HCT116 (cell line): ENCODE measurements at regions not wholly inside any gene's neighbourhood (a gene's known extent, or its start where the extent isn't known, plus 50 kb on each side); places are given as distances from the start of the nearest gene placed in this dataset.

Source experiments
- ATAC-seq: fragments of 200-7000 bp; cut with Tn5 transposase; 2 replicates; pipeline ENCODE4 v1.9.1; 2020; ENCODE audit warnings: mild to moderate bottlenecking, moderate library complexity
- BruUV-seq: library from RNA; stranded (reverse); fragments of 400-500 nt; replicated peaks from 2 replicates; lab custom pipeline; 2021; lab: Mats Ljungman, UMichigan
- CTCF ChIA-PET: fragments of 300-600 bp; sonication (Branson Sonifier 250); formaldehyde crosslinking; loops from one replicate; lab custom pipeline; 2021; ENCODE audit warnings: antibody characterized with exemption; lab: Charles Lee
- POLR2A ChIA-PET: fragments of 300-600, 350-600 bp; sonication (Branson Sonifier 250); formaldehyde crosslinking; loops from one replicate; lab custom pipeline; 2021; ENCODE audit warnings: antibody characterized with exemption; lab: Charles Lee
- RAD21 ChIA-PET, 2 experiments: fragments of 300-600 bp; sonication (Branson Sonifier 250); formaldehyde crosslinking; loops; one replicate each; lab custom pipeline; 2023; ENCODE audit warnings: low total read pairs in 2 of 2; ENCODE audit not compliant: uncharacterized antibody in 2 of 2, unreplicated experiment in 2 of 2, low non-redundant PET in 1 of 2; lab: Charles Lee
- DNase-seq: peaks from one replicate; pipeline ENCODE4 v3.0.0-alpha.2; 2010; ENCODE audit warnings: low read depth, low spot score
- H2AFZ ChIP-seq: fragments of 200-600 bp; shearing (Covaris generic), sonication (generic); 2 replicates; pipeline ENCODE4 v1.6.1; 2017; ENCODE audit warnings: low read depth, mixed run types, mixed read lengths, antibody characterized with exemption, low read length; ENCODE audit not compliant: poor library complexity, severe bottlenecking
- H3K27ac ChIP-seq: 2 replicates; pipeline ENCODE4 v1.5.1; 2012; ENCODE audit warnings: low read depth, low read length
- H3K27me3 ChIP-seq: fragments of 200-600 bp; sonication (generic); 2 replicates; pipeline ENCODE4 v1.6.1; 2016; ENCODE audit warnings: mixed run types, low read length, mixed read lengths; ENCODE audit not compliant: insufficient read depth
- H3K36me3 ChIP-seq, 2 experiments: fragments of 200-500 bp in 1 of 2; fragments of 200-600 bp in 1 of 2; sonication (Bioruptor generic) in 1 of 2; sonication (generic) in 1 of 2; 2 replicates each; pipeline versions ENCODE4 v1.5.1 to v1.6.1; 2014 to 2016; ENCODE audit warnings: low read length in 2 of 2, inconsistent platforms in 1 of 2, mixed read lengths in 1 of 2, mixed run types in 1 of 2; ENCODE audit not compliant: insufficient read depth in 2 of 2, control insufficient read depth in 1 of 2
- H3K4me1 ChIP-seq, 2 experiments: fragments of 200-600 bp in 1 of 2; sonication (generic) in 1 of 2; 2 replicates each; pipeline versions ENCODE4 v1.5.1 to v1.6.1; 2012 to 2017; ENCODE audit warnings: low read length in 2 of 2, inconsistent platforms in 1 of 2, mild to moderate bottlenecking in 1 of 2, mixed read lengths in 1 of 2, mixed run types in 1 of 2, moderate library complexity in 1 of 2; ENCODE audit not compliant: insufficient read depth in 2 of 2, control insufficient read depth in 1 of 2
- H3K4me2 ChIP-seq: fragments of 200-600 bp; sonication (generic); 2 replicates; pipeline ENCODE4 v1.6.1; 2017; ENCODE audit warnings: mixed run types, low read length, mixed read lengths
- H3K4me3 ChIP-seq, 2 experiments: fragments of 200-600 bp in 1 of 2; sonication (generic) in 1 of 2; replicated peaks in 1 of 2; 2 replicates each; pipeline ENCODE4 v1.5.1; 2011 to 2016; ENCODE audit warnings: low read length in 2 of 2, control low read depth in 1 of 2, low read depth in 1 of 2, mild to moderate bottlenecking in 1 of 2, mixed read lengths in 1 of 2, mixed run types in 1 of 2
- H3K79me2 ChIP-seq: fragments of 200-600 bp; sonication (generic); 2 replicates; pipeline ENCODE4 v1.6.1; 2017; ENCODE audit warnings: mild to moderate bottlenecking, mixed run types, low read length, moderate library complexity, mixed read lengths; ENCODE audit not compliant: insufficient read depth
- H3K9ac ChIP-seq: fragments of 200-600 bp; sonication (generic); 2 replicates; pipeline ENCODE4 v1.6.1; 2016; ENCODE audit warnings: low read length, mixed read lengths
- H3K9me2 ChIP-seq: fragments of 200-600 bp; sonication (generic), shearing (Covaris generic); 2 replicates; pipeline ENCODE4 v1.6.1; 2017; ENCODE audit warnings: mixed run types, mild to moderate bottlenecking, moderate library complexity; ENCODE audit not compliant: insufficient read depth
- H3K9me3 ChIP-seq, 2 experiments: fragments of 200-500 bp in 1 of 2; fragments of 200-600 bp in 1 of 2; sonication (Bioruptor generic) in 1 of 2; sonication (generic) in 1 of 2; 2 replicates each; pipeline ENCODE4 v1.6.1; 2014 to 2017; ENCODE audit warnings: low read length in 2 of 2, mixed read lengths in 2 of 2, inconsistent platforms in 1 of 2, low read depth in 1 of 2, mild to moderate bottlenecking in 1 of 2, mixed run types in 1 of 2, moderate library complexity in 1 of 2; ENCODE audit not compliant: control insufficient read depth in 1 of 2, insufficient read depth in 1 of 2
- H4K20me1 ChIP-seq: fragments of 200-600 bp; sonication (generic), shearing (Covaris generic); 2 replicates; pipeline ENCODE4 v1.6.1; 2017; ENCODE audit warnings: mixed run types, mild to moderate bottlenecking, moderate library complexity; ENCODE audit not compliant: insufficient read depth
- EZH2 ChIP-seq: fragments of 200-600 bp; sonication (generic); IDR thresholded peaks from 2 replicates; pipeline ENCODE4 v1.6.1; 2017; ENCODE audit warnings: antibody characterized with exemption, mixed run types
- FOSL1 ChIP-seq: IDR thresholded peaks from 2 replicates; pipeline ENCODE4 v1.6.1; 2012; ENCODE audit warnings: low read depth
- JUND ChIP-seq: IDR thresholded peaks from 2 replicates; pipeline ENCODE4 v1.6.1; 2012
- POLR2A ChIP-seq: IDR thresholded peaks from 2 replicates; pipeline ENCODE4 v1.7.0; 2011; ENCODE audit warnings: borderline replicate concordance; ENCODE audit not compliant: insufficient read depth, insufficient read length; ENCODE audit errors: extremely low read depth
- RAD21 ChIP-seq: IDR thresholded peaks from 2 replicates; pipeline ENCODE4 v1.6.1; 2012; ENCODE audit warnings: low read depth, mild to moderate bottlenecking
- SP1 ChIP-seq: IDR thresholded peaks from 2 replicates; pipeline ENCODE4 v1.6.1; 2012; ENCODE audit warnings: low read depth
- SRF ChIP-seq: IDR thresholded peaks from 2 replicates; pipeline ENCODE4 v1.6.1; 2012; ENCODE audit warnings: low read depth
- TCF7L2 ChIP-seq: IDR thresholded peaks from 2 replicates; pipeline ENCODE4 v1.7.0; 2011; ENCODE audit warnings: borderline replicate concordance, inconsistent platforms; ENCODE audit not compliant: insufficient read depth, insufficient read length; ENCODE audit errors: extremely low read depth
- ZBTB33 ChIP-seq: IDR thresholded peaks from 2 replicates; pipeline ENCODE4 v1.6.1; 2011; ENCODE audit warnings: mild to moderate bottlenecking, low read length, moderate library complexity; ENCODE audit not compliant: insufficient replicate concordance; ENCODE audit errors: extremely low read depth
- ZFX ChIP-seq: fragments of 450-650 bp; IDR thresholded peaks from 2 replicates; pipeline ENCODE4 v1.6.1; 2017
- ZNF274 ChIP-seq: fragments of 200-500 bp; sonication (Bioruptor generic); IDR thresholded peaks from 2 replicates; pipeline ENCODE4 v1.6.1; 2014; ENCODE audit warnings: mild to moderate bottlenecking, low read depth, low read length, inconsistent platforms
- intact Hi-C: fragments of 100-400 bp; cut with micrococcal nuclease; formaldehyde crosslinking; loops from 2 replicates; pipeline ENCODE4 v1.10.0; 2022

- H3K27ac ChIP-seq: no peak overlapping the region
- no peaks in the 10 kb centered on the region for H3K79me2 ChIP-seq
- no peaks in the 10 kb centered on the region; the same call in 1 of the 2 replicates for H4K20me1 ChIP-seq
- H3K4me1 ChIP-seq: no peaks in the 10 kb centered on the region
- BruUV-seq: no TSS peak
- ChIA-PET RAD21 (no interaction called here), CTCF (no interaction called here), POLR2A (no interaction called here)
- TF ChIP-seq EZH2: no peak
- TF ChIP-seq JUND: no peak
- TF ChIP-seq TCF7L2: no peak
- no peak for TF ChIP-seq RAD21
- TF ChIP-seq ZBTB33: no peak
- TF ChIP-seq FOSL1: no peak
- no peak for TF ChIP-seq ZFX
- no peak for TF ChIP-seq POLR2A
- TF ChIP-seq ZNF274: no peak
- TF ChIP-seq SP1: no peak
- no peak for TF ChIP-seq SRF
- no peak overlapping the region for H3K4me2 ChIP-seq
- intact Hi-C loops: no loop called here
- ATAC-seq (no peak), DNase-seq (no peak)
- H3K9me3 ChIP-seq: no peaks in the 10 kb centered on the region
- H3K36me3 ChIP-seq: no peaks in the 10 kb centered on the region
- H3K9ac ChIP-seq: no peak overlapping the region
- no peak overlapping the region for H2AFZ ChIP-seq
- H3K9me2 ChIP-seq: no peaks in the 10 kb centered on the region
- no peaks in the 10 kb centered on the region for H3K27me3 ChIP-seq
- no peak overlapping the region for H3K4me3 ChIP-seq
These were observed 885.2 kb upstream of the SLITRK6 start for GRCh38 chr13:86684402-86684801.
